Caco-2 (cell line): ENCODE measurements at regions not wholly inside any gene's neighbourhood (a gene's known extent, or its start where the extent isn't known, plus 50 kb on each side); places are given as distances from the start of the nearest gene placed in this dataset.
"Not testable (repeated sequence)": the region's sequence is repeated elsewhere in the genome, so short reads cannot be mapped to it uniquely, and the experiment has no call there.

ENCODE experiments used
- BruUV-seq: library from RNA; stranded (reverse); fragments of 400-500 nt; replicated peaks from 2 replicates; lab custom pipeline; 2021; lab: Mats Ljungman, UMichigan
- CTCF ChIA-PET: fragments of 300-600 bp; sonication (Branson Sonifier 250); formaldehyde crosslinking; loops from one replicate; lab custom pipeline; 2022; ENCODE audit warnings: antibody characterized with exemption; lab: Charles Lee
- POLR2A ChIA-PET: fragments of 300-600 bp; sonication (Branson Sonifier 250); formaldehyde crosslinking; loops from one replicate; lab custom pipeline; 2022; ENCODE audit warnings: antibody characterized with exemption; lab: Charles Lee
- DNase-seq, 2 experiments: peaks; one replicate each; pipeline versions ENCODE4 v3.0.0 to v3.0.0-alpha.2; 2020 to 2022
- H3K27me3 ChIP-seq: replicated peaks from 2 replicates; pipeline ENCODE4 v1.6.0; 2011; ENCODE audit warnings: low read length; ENCODE audit not compliant: control insufficient read depth, insufficient read depth
- H3K36me3 ChIP-seq: 2 replicates; pipeline ENCODE4 v1.5.1; 2011; ENCODE audit warnings: low read length; ENCODE audit not compliant: control insufficient read depth, insufficient read depth
- H3K4me1 ChIP-seq: fragments of 250-450 bp; sonication (Bioruptor Pico); 2 replicates; pipeline ENCODE4 v1.5.1; 2020; ENCODE audit warnings: mild to moderate bottlenecking
- H3K4me3 ChIP-seq: 2 replicates; pipeline ENCODE4 v1.5.1; 2011; ENCODE audit warnings: low read depth, mild to moderate bottlenecking, control low read depth, low read length
- H3K9me3 ChIP-seq: fragments of 250-450 bp; sonication (Bioruptor Pico); 2 replicates; pipeline ENCODE4 v1.5.1; 2020; ENCODE audit warnings: mild to moderate bottlenecking, moderate library complexity
- H3K27ac Mint-ChIP-seq: one replicate; pipeline ENCODE4 v1.8.0; 2022; ENCODE audit warnings: mixed read lengths; ENCODE audit not compliant: unreplicated experiment
- H3K27me3 Mint-ChIP-seq: one replicate; pipeline ENCODE4 v1.8.0; 2022; ENCODE audit warnings: mixed read lengths; ENCODE audit not compliant: insufficient read depth, unreplicated experiment
- H3K36me3 Mint-ChIP-seq: one replicate; pipeline ENCODE4 v1.8.0; 2022; ENCODE audit warnings: mild to moderate bottlenecking, mixed read lengths; ENCODE audit not compliant: insufficient read depth, unreplicated experiment
- H3K4me1 Mint-ChIP-seq: one replicate; pipeline ENCODE4 v1.8.0; 2022; ENCODE audit warnings: low read depth, mixed read lengths; ENCODE audit not compliant: unreplicated experiment
- H3K4me3 Mint-ChIP-seq: one replicate; pipeline ENCODE4 v1.8.0; 2022; ENCODE audit warnings: mild to moderate bottlenecking, moderate library complexity, mixed read lengths; ENCODE audit not compliant: unreplicated experiment
- H3K9me3 Mint-ChIP-seq: one replicate; pipeline ENCODE4 v1.8.0; 2022; ENCODE audit warnings: mixed read lengths; ENCODE audit not compliant: unreplicated experiment
- CTCF ChIP-seq, 2 experiments: fragments of 200-600 bp in 1 of 2; IDR thresholded peaks; 1 replicate in 1 of 2; 2 replicates in 1 of 2; pipeline versions ENCODE4 v1.5.1 to v1.8.0; 2011 to 2022; ENCODE audit warnings: antibody characterized with exemption in 1 of 2, control low read depth in 1 of 2, inconsistent platforms in 1 of 2, low read depth in 1 of 2, low read length in 1 of 2, mild to moderate bottlenecking in 1 of 2, moderate library complexity in 1 of 2; ENCODE audit not compliant: insufficient read depth in 1 of 2, severe bottlenecking in 1 of 2, unreplicated experiment in 1 of 2
- intact Hi-C: fragments of 100-400 bp; cut with micrococcal nuclease; formaldehyde crosslinking; loops from one replicate; pipeline ENCODE4 v1.10.0; 2022; ENCODE audit not compliant: unreplicated experiment

DNA sequence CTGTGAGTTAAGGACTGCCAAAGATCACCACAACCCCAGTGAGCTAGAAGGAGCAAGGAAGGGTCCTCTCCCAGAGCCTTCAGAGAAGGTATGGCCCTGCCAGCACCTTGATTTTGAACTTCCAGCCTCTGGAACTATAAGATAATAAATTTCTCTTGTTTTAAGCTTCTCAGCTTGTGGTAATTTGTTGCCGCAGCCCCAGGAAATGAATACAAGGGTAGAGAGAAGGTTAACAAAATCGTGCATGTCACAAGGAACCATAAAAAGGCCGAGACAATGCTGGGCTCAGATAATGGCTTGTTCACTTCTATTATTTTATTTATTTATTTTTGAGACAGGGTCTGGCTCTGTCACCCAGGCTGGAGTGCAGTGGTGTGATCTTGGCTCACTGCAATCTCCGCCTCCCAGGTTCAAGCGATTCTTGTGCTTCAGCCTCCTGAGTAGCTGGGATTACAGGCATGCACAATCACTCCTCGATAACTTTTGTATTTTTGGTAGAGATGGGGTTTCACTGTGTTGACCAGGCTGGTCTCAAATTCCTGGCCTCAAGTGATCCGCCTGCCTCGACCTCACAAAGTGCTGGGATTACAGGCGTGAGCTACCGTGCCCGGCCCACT lies 71.5 kb downstream of the WSB1 start:
- H3K4me1 ChIP-seq, intact Hi-C loops, H3K4me3 Mint-ChIP-seq, POLR2A ChIA-PET, H3K9me3 Mint-ChIP-seq, H3K4me3 ChIP-seq, H3K27me3 Mint-ChIP-seq, BruUV-seq, H3K27me3 ChIP-seq, H3K36me3 Mint-ChIP-seq, H3K9me3 ChIP-seq, CTCF ChIA-PET, H3K4me1 Mint-ChIP-seq, H3K27ac Mint-ChIP-seq, DNase-seq, H3K36me3 ChIP-seq: not testable (repeated sequence)

- DNase-seq: no peak
- no peaks in the 10 kb centered on the region for H3K27me3 Mint-ChIP-seq
- no peaks in the 10 kb centered on the region for H3K36me3 ChIP-seq
- H3K27me3 ChIP-seq: no peaks in the 10 kb centered on the region
- H3K4me3 ChIP-seq: no peak overlapping the region
- ChIA-PET POLR2A (no interaction called here), CTCF (interaction anchor here (1.3 to 1.8 kb wide), 2 partner anchors 12 to 125 kb away, joined by 5 to 8 read pairs; no protein-coding TSS in a partner anchor)
- no peak for TF ChIP-seq CTCF (IDR thresholded peaks at IDR 0.05; ENCODE audit: insufficient read depth in 1 of 2, low read depth in 1 of 2, low read length in 1 of 2, severe bottlenecking in 1 of 2, unreplicated experiment in 1 of 2)
- no TSS peak for BruUV-seq
- no peaks in the 10 kb centered on the region for H3K4me1 Mint-ChIP-seq
- H3K4me1 ChIP-seq: no peaks in the 10 kb centered on the region
- intact Hi-C loops: no loop called here
- peaks cover 15% of the 10 kb centered on the region for H3K9me3 Mint-ChIP-seq
- H3K36me3 Mint-ChIP-seq: no peaks in the 10 kb centered on the region
- H3K4me3 Mint-ChIP-seq: no peak overlapping the region
- H3K27ac Mint-ChIP-seq: no peak overlapping the region
- H3K9me3 ChIP-seq: peaks cover 6% of the 10 kb centered on the region; the same call in 1 of the 2 replicates
Observed at GRCh38 chr17:27366437-27366836, 72.5 kb downstream of the WSB1 start.

DNA sequence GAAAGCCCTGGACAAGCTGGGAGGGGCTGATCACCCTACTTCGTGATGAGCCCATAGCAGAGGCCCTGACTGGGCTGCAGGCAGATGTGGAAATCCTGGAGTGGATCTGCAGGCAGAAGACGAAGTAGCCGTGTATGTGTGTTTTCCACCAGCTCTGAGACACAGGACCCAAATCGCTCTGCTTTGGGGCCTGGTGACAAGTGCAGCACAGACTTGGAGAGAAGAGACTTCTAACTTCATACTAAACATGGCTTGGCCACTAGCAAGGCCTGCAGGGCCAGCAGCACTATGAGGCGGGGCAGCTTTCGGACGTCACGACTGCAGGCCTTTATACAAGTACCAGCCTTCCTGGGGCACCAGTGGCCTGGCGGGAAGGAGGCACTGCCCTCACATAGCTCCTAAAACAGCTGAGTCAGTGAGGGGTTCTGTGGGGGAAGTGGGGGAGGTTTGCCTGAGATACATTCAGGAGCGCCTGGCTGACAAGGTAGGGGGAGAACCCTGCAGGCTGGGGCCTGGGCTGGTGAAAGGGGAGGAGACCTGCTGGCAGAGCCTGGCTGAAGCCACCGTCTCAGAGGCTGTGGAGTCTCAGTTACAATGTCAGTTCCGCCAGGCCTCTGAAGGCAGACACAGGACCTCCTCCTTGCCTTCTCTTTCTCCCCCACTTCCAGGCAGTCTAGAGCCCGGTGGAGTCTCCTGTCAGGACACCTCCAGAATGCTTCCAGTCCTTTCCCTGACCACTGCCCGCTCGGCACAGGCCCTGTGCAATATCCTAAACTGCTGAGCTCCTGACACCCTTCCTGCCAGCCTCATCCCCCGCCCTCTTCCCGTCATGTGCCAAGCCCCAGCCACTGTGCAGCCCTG lies 73.4 kb downstream of the WSB1 start:
- Mint-ChIP-seq H3K36me3 (no peaks in the 10 kb centered on the region), H3K9me3 (peaks cover 23% of the 10 kb centered on the region), H3K4me3 (no peak overlapping the region), H3K27me3 (no peaks in the 10 kb centered on the region), H3K27ac (no peak overlapping the region), H3K4me1 (no peaks in the 10 kb centered on the region)
- Histone ChIP-seq H3K27me3 (no peaks in the 10 kb centered on the region), H3K36me3 (no peaks in the 10 kb centered on the region), H3K9me3 (peaks cover 10% of the 10 kb centered on the region; the same call in 1 of the 2 replicates), H3K4me1 (no peaks in the 10 kb centered on the region), H3K4me3 (no peak overlapping the region)
- ChIA-PET CTCF (interaction anchor here (1.3 to 1.8 kb wide), 2 partner anchors 13 to 126 kb away, joined by 5 to 8 read pairs; no protein-coding TSS in a partner anchor), POLR2A (no interaction called here)
- TF ChIP-seq CTCF (IDR thresholded peaks at IDR 0.05; ENCODE audit: insufficient read depth in 1 of 2, low read depth in 1 of 2, low read length in 1 of 2, severe bottlenecking in 1 of 2, unreplicated experiment in 1 of 2): no peak
- DNase-seq: no peak
- no TSS peak for BruUV-seq
- intact Hi-C loops: no loop called here
